GM12865 (cell line): ENCODE measurements at regions not wholly inside any gene's neighbourhood (a gene's known extent, or its start where the extent isn't known, plus 50 kb on each side); places are given as distances from the start of the nearest gene placed in this dataset.

Experiments
- DNase-seq: peaks from one replicate; pipeline ENCODE4 v3.0.0; 2010; ENCODE audit warnings: low read depth
- H3K4me3 ChIP-seq: 2 replicates; pipeline ENCODE4 v1.5.1; 2011; ENCODE audit warnings: mild to moderate bottlenecking, low read depth, low read length, control low read depth
- CTCF ChIP-seq: IDR thresholded peaks from 2 replicates; pipeline ENCODE4 v1.5.1; 2011; ENCODE audit warnings: low read length, control low read depth, low read depth, inconsistent platforms; ENCODE audit not compliant: insufficient read depth; ENCODE audit errors: missing control alignments

DNA sequence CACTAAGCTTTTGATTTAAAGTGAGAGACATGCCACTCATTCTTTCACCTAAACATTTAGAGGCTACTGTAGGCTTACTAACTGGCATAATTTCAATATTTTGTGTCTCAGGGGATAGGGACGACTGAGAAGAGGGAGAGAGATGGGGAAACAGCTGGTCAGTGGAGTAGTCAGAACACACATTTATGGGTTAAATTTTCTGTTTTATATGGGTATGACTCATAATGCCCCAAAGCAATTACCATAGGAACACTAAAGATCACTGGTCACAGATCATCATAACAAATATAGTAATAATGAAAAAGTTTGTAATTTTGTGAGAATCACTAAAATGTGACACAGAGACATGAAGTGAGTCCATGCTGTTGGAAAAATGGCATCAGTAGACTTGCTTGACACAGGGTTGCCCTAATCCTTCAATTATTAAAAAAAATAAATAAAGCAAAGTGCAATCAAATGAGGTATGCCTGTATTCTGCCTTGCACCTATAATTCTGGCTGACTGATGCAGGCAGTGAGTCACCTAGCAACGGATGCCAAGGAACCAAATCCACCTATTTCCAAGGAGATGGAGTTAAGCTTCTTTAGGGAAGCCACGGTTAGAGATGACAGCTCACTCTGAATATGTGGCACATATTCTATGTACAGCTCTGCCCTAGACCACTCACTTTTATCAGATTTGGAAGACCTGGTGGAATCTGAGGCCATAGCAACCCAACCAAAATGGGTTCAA is 166.1 kb downstream of the MARCHF11 start:
- no peak for TF ChIP-seq CTCF
- no peak overlapping the region for H3K4me3 ChIP-seq
- DNase-seq = no peak

DNA sequence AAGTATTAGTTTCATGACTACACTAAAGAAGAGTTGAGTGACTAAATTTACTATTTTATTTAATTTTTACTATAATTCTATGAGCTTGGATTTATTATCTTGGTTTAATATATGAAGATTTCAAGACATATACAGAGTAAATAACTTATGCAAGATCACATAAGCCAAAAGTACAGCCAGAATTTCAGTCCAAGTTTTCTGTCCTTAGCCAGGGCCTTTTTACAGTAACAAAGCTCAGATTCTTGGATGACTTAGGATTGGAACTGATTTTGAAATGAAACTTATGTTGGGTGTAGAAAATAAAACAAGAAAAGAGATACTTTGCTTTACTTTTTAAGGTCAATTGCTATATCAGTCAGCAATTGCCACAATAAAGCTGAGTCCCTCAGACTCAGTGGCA is 170.3 kb downstream of the MARCHF11 start:
- H3K4me3 ChIP-seq = no peak overlapping the region
- DNase-seq = no peak
- TF ChIP-seq CTCF = no peak

DNA sequence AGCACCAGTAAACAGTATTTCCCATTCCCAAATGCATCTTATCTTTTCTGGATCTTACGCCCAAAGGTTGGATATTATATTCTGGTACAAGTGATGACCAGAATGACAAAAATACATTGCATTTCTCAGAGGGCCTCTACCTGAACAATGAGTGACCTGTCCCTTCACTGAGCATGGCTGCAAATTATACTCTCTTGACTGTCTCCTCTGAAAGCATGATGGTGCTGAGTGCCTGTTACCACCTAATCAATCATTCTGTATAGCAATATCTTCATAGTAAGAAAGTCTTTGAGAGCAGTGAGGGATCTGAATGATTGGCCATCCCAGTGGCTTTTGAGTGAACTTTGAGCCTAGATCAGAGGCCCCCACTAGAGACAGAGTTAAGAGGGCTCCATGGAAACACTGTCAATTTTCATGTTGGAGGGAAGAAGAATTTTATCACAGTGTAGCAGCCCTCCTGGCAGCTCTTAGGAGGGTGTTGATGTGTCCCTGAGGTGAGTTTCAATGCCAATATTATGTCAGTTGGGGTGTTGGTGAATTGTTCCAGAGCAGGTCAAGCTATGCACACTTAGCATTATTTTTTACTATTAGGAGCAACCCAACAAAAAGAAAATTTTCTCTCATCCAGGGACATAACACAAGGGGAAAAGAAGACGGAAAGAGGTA is 171.7 kb downstream of the MARCHF11 start:
- no peak overlapping the region for H3K4me3 ChIP-seq
- no peak for DNase-seq
- TF ChIP-seq CTCF = no peak

DNA sequence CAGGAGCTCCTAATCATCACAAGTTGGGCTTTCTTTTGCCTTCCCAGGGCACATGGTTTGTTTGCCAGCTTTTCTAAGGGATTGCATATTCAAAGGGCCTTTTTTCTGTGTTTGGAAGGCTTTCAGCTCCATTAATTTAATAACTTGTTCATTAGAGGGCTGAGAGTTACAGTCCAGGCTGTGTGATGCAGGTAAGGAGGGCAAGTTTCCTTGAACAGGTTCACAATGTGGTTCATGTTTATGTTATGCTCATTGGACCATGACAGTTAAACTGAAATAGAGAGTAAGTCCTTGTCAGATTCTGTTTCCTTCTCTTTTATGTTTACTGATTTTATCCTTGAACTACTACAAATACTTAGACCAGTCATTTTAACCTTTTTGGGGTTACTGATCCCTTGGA is 174.4 kb downstream of the MARCHF11 start:
- no peak overlapping the region for H3K4me3 ChIP-seq
- no peak for TF ChIP-seq CTCF
- DNase-seq = peak; percentile 22

GRCh38 chr5:16000056-16000455 is 179.5 kb downstream of the MARCHF11 start:
- H3K4me3 ChIP-seq = no peak overlapping the region
- no peak for DNase-seq
- no peak for TF ChIP-seq CTCF

DNA sequence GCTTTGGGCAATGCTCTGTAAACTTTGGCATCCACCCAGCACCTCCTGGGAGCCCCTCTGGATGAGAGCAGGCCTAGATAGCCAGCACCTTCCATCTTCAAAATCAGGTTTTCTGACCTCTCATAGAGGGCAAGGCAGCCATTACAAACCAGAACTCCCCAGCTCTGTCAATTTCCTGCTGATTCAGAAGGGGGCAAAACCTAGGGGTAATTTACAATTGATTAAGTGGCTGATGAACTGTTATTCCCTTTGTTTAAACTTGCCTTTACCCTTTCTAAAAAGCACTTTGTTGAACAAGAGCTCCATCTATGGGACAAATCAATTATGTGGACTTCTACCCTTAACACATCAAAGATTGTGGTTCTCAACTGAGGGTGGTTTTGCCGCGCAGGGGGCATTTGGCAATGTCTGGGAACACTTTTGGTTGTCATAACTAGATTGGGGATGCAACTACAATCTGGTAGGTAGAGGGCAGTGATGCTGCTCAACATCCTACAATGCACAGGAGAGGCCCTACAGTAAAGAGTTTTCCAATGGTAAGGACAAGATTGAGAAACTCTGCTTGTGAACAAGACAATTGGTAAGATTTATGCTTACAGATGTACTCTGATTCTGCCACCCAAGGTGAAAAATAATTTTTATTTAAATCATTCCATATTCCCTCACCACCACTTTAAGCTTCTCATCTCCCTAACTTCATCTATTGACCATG is 184.1 kb downstream of the MARCHF11 start:
- peak; percentile 10 for TF ChIP-seq CTCF
- DNase-seq = no peak
- H3K4me3 ChIP-seq = no peak overlapping the region
